ENCODE measurements at regions not wholly inside any gene's neighbourhood (a gene's known extent, or its start where the extent isn't known, plus 50 kb on each side); places are given as distances from the start of the nearest gene placed in this dataset.
A peak's percentile ranks its signal among the peaks of the same experiment; 100 is the strongest.

GRCh38 chr2:177076636-177077179 lies 135.9 kb upstream of the HNRNPA3 start:
- H3K4me3 ChIP-seq (ENCODE audit: low read depth, low read length): no peak overlapping the region
- peaks cover 15% of the 10 kb centered on the region; the same call in 1 of the 2 replicates for H3K4me1 ChIP-seq (ENCODE audit: control insufficient read depth, insufficient read depth, low read length)
- POLR2A ChIA-PET: interaction anchor here (0.7 kb wide), 1 partner anchor 950 kb away, joined by 3 read pairs; no protein-coding TSS in a partner anchor
- TF ChIP-seq TRIM28 (IDR thresholded peaks at IDR 0.05; ENCODE audit: borderline replicate concordance, low read length) (0 out of 2 replicates have a peak, but pooled peaks have one; percentile 13), ZNF624 (tag by site-specific recombination; IDR thresholded peaks at IDR 0.05) (no peak), ZNF23 (tag by site-specific recombination; IDR thresholded peaks at IDR 0.05; ENCODE audit: borderline replicate concordance) (no peak), SCRT2 (tag by site-specific recombination; IDR thresholded peaks at IDR 0.05) (peak; percentile 87), ZNF274 (IDR thresholded peaks at IDR 0.05; ENCODE audit: low read length) (no peak), ZNF274 (tag by site-specific recombination; IDR thresholded peaks at IDR 0.05; ENCODE audit: borderline replicate concordance) (no peak), OSR2 (tag by site-specific recombination; IDR thresholded peaks at IDR 0.05) (peak; percentile 46; the same call in 1 of the 2 replicates), MYNN (tag by site-specific recombination; IDR thresholded peaks at IDR 0.05; ENCODE audit: borderline replicate concordance) (no peak), BCL11B (tag by site-specific recombination; IDR thresholded peaks at IDR 0.05; ENCODE audit: low read depth) (no peak), GLI4 (tag by site-specific recombination; IDR thresholded peaks at IDR 0.05) (no peak), CTCF (tag by site-specific recombination; IDR thresholded peaks at IDR 0.05) (0 out of 2 replicates have a peak, but pooled peaks have one; percentile 25), ZNF623 (tag by site-specific recombination; IDR thresholded peaks at IDR 0.05) (no peak), ZIC2 (tag by site-specific recombination; IDR thresholded peaks at IDR 0.05) (peak; percentile 87), ZNF549 (tag by site-specific recombination; IDR thresholded peaks at IDR 0.05) (no peak), ZNF777 (tag by site-specific recombination; IDR thresholded peaks at IDR 0.05; ENCODE audit: borderline replicate concordance) (no peak), FEZF1 (tag by site-specific recombination; IDR thresholded peaks at IDR 0.05) (peak; percentile 80), ZNF266 (tag by site-specific recombination; IDR thresholded peaks at IDR 0.05; ENCODE audit: low read depth) (no peak), ZNF223 (tag by site-specific recombination; IDR thresholded peaks at IDR 0.05) (no peak), ZNF335 (tag by site-specific recombination; conservative IDR thresholded peaks at IDR 0.05) (no peak), ZNF341 (tag by site-specific recombination; IDR thresholded peaks at IDR 0.05; ENCODE audit: low read depth) (no peak), ZNF843 (tag by site-specific recombination; IDR thresholded peaks at IDR 0.05) (0 out of 2 replicates have a peak, but pooled peaks have one; percentile 32), ZNF132 (tag by site-specific recombination; IDR thresholded peaks at IDR 0.05; ENCODE audit: borderline replicate concordance) (no peak), ZNF596 (tag by site-specific recombination; IDR thresholded peaks at IDR 0.05) (peak; percentile 83), ZFP3 (tag by site-specific recombination; IDR thresholded peaks at IDR 0.05; ENCODE audit: low read depth) (peak; percentile 50; the same call in 1 of the 2 replicates), ZFP69B (tag by site-specific recombination; IDR thresholded peaks at IDR 0.05) (no peak), SCRT1 (tag by site-specific recombination; IDR thresholded peaks at IDR 0.05; ENCODE audit: borderline replicate concordance) (peak; percentile 81), ZNF433 (tag by site-specific recombination; IDR thresholded peaks at IDR 0.05; ENCODE audit: low read depth) (no peak), ZNF398 (tag by site-specific recombination; IDR thresholded peaks at IDR 0.05) (no peak), ZNF529 (tag by site-specific recombination; IDR thresholded peaks at IDR 0.05; ENCODE audit: insufficient replicate concordance) (no peak), ZNF473 (tag by site-specific recombination; IDR thresholded peaks at IDR 0.05) (no peak)
- TF ChIP-seq, protein P1, sequence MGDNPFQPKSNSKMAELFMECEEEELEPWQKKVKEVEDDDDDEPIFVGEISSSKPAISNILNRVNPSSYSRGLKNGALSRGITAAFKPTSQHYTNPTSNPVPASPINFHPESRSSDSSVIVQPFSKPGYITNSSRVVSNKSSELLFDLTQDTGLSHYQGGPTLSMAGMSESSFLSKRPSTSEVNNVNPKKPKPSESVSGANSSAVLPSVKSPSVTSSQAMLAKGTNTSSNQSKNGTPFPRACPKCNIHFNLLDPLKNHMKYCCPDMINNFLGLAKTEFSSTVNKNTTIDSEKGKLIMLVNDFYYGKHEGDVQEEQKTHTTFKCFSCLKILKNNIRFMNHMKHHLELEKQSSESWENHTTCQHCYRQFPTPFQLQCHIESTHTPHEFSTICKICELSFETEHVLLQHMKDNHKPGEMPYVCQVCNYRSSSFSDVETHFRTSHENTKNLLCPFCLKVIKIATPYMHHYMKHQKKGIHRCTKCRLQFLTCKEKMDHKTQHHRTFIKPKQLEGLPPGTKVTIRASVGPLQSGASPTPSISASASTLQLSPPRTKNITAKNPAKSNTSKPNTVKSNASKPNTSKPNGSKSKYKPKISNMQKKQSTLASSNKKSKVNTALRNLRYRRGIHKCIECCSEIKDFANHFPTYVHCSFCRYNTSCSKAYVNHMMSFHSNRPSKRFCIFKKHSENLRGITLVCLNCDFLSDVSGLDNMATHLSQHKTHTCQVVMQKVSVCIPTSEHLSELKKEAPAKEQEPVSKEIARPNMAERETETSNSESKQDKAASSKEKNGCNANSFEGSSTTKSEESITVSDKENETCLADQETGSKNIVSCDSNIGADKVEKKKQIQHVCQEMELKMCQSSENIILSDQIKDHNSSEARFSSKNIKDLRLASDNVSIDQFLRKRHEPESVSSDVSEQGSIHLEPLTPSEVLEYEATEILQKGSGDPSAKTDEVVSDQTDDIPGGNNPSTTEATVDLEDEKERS (tag by site-specific recombination; IDR thresholded peaks at IDR 0.05): no peak
- no peak overlapping the region for H3K27ac ChIP-seq (ENCODE audit: extremely low read depth, low read depth, low read length)
- no peaks in the 10 kb centered on the region for H3K9me3 ChIP-seq (ENCODE audit: control insufficient read depth, insufficient read depth, low read depth, low read length)
- H3K36me3 ChIP-seq (ENCODE audit: control insufficient read depth in 2 of 2, insufficient read depth in 1 of 2, low read length in 2 of 2): no peaks in the 10 kb centered on the region
- CTCF ChIA-PET: interaction anchor here (0.7 to 1.1 kb wide), 3 partner anchors 21 to 262 kb away, joined by 3 to 5 read pairs (median 3); no protein-coding TSS in a partner anchor
